ENCODE measurements at regions not wholly inside any gene's neighbourhood (a gene's known extent, or its start where the extent isn't known, plus 50 kb on each side); places are given as distances from the start of the nearest gene placed in this dataset.

DNA sequence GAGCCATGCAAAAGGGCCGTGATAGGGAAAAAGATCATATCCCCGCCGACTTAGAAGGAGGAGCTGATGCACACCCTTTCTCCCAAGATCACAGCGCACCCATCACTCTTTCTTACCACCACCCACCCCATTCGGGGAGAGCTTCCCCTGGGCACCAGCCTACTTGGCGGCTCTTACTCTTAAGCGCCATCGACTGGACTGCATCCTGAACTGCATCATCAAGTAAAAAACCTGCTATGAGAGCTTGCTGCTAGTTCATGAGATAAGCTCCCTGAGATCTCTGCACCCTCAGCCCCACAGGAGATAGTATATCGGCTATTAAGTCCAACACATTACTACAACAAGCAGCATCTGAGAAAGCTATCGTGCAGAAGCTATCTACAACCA is 125.1 kb downstream of the BARHL2 start:
- no peaks in the 10 kb centered on the region for H3K4me1 ChIP-seq
- no peak for TF ChIP-seq Cebpa-rat (IDR thresholded peaks at IDR 0.05)
- H3K27ac ChIP-seq, result no peak overlapping the region
- no peaks in the 10 kb centered on the region for H3K27me3 ChIP-seq
- H3K36me3 ChIP-seq, result no peaks in the 10 kb centered on the region
- H3K4me3 ChIP-seq, result no peak overlapping the region
- peaks cover 10% of the 10 kb centered on the region for H3K9me3 ChIP-seq
- no peak overlapping the region for H3K9ac ChIP-seq
- no peak overlapping the region for H3K4me2 ChIP-seq
- no peaks in the 10 kb centered on the region for H4K20me1 ChIP-seq

DNA sequence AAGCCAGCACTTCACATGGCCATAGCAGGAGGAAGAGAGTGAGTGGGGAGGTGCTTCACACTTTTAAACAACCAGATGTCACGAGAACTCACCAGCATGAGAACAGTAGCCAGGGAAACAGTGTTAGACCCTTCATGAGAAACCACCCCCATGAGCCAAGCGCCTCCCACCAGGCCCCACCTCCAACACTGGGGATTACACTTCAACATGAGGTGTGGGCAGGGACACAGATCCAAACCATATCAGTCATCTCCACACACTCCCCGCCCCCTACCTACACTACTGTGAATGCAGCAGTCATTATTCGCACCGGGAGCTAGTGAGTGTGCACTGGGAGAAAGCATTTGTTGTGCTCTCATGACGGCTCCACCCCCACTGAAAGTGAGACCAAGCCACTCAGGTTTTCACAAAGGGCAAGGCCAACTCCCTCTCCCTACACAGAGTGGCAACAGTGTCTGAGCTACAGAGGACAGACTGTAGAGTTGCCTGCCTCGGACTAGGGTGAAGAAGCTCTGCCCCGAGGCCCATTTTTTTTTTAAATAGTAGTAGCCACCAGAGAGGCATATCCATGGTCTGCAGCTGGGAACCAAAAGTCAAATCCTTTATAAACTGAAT is 125.6 kb downstream of the BARHL2 start:
- Histone ChIP-seq H3K9me3 (peaks cover 5% of the 10 kb centered on the region), H3K4me3 (no peak overlapping the region), H3K27ac (no peak overlapping the region), H3K4me2 (no peak overlapping the region), H3K9ac (no peak overlapping the region), H4K20me1 (no peaks in the 10 kb centered on the region), H3K27me3 (no peaks in the 10 kb centered on the region), H3K4me1 (no peaks in the 10 kb centered on the region), H3K36me3 (no peaks in the 10 kb centered on the region)
- TF ChIP-seq Cebpa-rat (IDR thresholded peaks at IDR 0.05), result no peak

DNA sequence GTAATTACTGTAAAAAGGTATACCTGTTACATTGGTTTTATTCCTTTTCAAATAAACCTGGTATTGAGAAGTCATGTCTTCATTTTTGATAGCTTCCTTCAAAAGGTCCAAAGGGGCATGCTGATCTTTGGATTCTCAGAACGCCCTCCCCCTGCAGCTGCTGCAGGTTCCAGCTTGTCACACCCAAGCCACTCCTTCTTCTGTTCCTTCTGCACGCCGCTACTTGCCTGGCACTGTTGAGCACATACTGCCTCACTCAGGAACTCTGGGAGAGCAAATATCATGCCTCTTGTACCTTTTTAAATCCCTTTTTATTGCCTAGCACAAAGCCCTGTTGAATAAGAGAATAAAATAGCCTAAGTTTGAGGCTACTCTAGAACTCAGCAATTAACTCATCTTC is 136.9 kb downstream of the BARHL2 start:
- no peak for TF ChIP-seq Cebpa-rat (IDR thresholded peaks at IDR 0.05)

DNA sequence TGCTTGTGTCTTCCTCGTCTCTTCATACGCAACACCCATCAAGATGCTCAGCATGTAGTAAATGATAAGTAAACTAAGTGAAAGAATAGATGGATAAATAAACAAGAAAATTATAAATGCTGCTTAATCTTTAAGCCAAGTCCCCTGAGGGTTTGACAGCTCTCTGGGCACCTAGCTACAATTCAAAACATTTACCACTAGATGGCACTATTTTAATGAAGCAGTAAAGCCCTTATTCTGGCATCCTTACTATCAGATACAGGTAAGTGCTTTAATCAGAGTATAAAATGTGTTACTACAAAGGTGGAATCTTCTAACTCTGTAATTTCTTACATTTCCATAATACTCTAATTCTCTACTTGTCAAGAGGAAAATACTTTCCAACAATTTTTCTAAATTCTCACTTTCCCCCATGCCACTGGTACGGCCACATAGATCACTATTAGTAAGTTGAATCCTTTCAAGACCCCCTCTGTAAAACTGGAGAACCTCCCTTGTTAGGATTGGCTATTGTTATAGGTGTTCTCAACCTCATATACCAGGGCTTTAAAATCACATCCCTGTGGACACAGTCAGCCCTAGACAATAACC is 137.8 kb downstream of the BARHL2 start:
- Histone ChIP-seq H3K4me3 (no peak overlapping the region), H3K4me2 (no peak overlapping the region), H4K20me1 (no peaks in the 10 kb centered on the region), H3K9me3 (no peaks in the 10 kb centered on the region), H3K36me3 (no peaks in the 10 kb centered on the region), H3K27ac (no peak overlapping the region), H3K9ac (no peak overlapping the region), H3K4me1 (no peaks in the 10 kb centered on the region), H3K27me3 (no peaks in the 10 kb centered on the region)
- no peak for TF ChIP-seq Cebpa-rat (IDR thresholded peaks at IDR 0.05)

More for the DNA sequence above, 136.9 kb downstream of the BARHL2 start:
- H3K36me3 ChIP-seq, result no peaks in the 10 kb centered on the region
- no peaks in the 10 kb centered on the region for H3K9me3 ChIP-seq
- no peaks in the 10 kb centered on the region for H4K20me1 ChIP-seq
- no peak overlapping the region for H3K4me3 ChIP-seq
- no peak overlapping the region for H3K27ac ChIP-seq
- no peak overlapping the region for H3K4me2 ChIP-seq
- H3K9ac ChIP-seq, result no peak overlapping the region
- H3K27me3 ChIP-seq, result no peaks in the 10 kb centered on the region
- H3K4me1 ChIP-seq, result no peaks in the 10 kb centered on the region

DNA sequence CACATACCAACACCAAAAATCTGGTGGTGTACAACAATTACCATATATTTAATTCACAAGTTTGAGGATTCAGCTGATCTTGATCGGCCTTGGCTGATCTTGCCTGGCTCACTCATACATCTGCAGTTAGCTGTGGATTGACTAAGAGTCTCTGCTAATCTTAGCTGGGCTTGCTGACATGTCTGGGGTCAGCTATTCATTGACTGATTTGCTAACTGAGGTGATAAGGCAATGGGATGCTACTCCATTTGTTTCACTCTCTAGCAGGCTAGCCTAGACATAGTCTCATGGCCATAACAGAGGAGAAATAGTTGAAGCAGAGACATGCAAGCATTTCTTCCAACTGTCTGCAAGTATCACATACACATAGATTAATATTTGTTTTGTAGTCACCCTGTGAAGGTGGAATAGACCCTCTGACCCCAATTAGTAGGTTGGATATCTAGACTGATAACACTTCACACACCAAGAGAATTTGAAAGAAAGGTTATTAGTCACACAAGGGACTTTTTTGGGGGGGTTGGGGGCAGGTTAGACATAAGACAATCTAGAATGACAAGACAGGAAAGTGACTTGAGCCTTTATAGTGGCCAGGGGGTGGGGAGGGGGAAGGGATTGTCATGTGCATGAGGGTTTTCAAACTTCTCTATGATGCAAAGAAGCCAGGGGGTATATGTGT is 142.3 kb downstream of the BARHL2 start:
- Histone ChIP-seq H3K4me1 (no peaks in the 10 kb centered on the region), H3K4me2 (no peak overlapping the region), H3K36me3 (no peaks in the 10 kb centered on the region), H3K9me3 (no peaks in the 10 kb centered on the region), H3K27me3 (no peaks in the 10 kb centered on the region), H4K20me1 (no peaks in the 10 kb centered on the region), H3K9ac (no peak overlapping the region), H3K27ac (no peak overlapping the region), H3K4me3 (no peak overlapping the region)
- TF ChIP-seq Cebpa-rat (IDR thresholded peaks at IDR 0.05), result no peak

DNA sequence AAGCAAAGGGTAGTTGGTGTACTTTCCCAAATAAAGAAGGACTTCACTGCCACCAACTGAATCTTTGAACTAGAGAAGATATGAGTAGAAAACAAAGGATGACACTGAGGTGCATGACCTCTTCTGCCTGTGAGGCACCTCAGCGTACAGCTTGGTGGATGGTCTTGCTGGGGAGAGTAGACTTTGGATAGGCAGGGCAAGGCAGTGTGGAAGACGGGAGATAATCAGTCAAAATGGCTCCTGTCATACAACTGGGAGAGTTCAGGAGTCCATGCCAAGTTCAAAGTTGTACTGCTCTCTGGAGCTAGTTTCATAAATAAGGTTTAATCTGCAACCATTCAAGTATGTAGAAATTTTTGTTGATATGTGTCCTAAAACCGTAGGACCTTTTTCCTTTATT is 143.4 kb downstream of the BARHL2 start:
- Histone ChIP-seq H3K9me3 (no peaks in the 10 kb centered on the region), H3K4me3 (no peak overlapping the region), H4K20me1 (no peaks in the 10 kb centered on the region), H3K4me1 (no peaks in the 10 kb centered on the region), H3K4me2 (no peak overlapping the region), H3K27ac (no peak overlapping the region), H3K27me3 (no peaks in the 10 kb centered on the region), H3K36me3 (no peaks in the 10 kb centered on the region), H3K9ac (no peak overlapping the region)
- TF ChIP-seq Cebpa-rat (IDR thresholded peaks at IDR 0.05), result no peak

DNA sequence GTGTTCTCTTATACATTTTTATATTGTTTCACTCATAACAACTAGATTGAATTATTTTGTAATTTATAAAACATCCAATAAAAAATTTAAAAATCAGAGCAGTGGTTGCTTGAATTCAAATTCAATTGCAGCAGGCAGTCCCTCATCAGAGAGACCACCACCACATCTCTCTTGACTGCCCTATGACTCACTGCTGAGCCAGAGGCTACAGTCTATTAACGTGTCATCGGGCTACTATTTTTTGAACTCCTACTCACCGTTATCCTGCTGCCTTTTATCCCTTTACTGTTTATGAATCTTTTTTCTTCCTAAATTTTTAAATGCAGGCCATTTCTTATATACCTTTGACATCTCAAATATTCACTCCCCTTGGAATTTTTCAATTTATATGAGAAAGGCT is 144.7 kb downstream of the BARHL2 start:
- Histone ChIP-seq H4K20me1 (no peaks in the 10 kb centered on the region), H3K27ac (no peak overlapping the region), H3K36me3 (no peaks in the 10 kb centered on the region), H3K9me3 (no peaks in the 10 kb centered on the region), H3K4me1 (no peaks in the 10 kb centered on the region), H3K4me2 (no peak overlapping the region), H3K9ac (no peak overlapping the region), H3K27me3 (no peaks in the 10 kb centered on the region), H3K4me3 (no peak overlapping the region)
- no peak for TF ChIP-seq Cebpa-rat (IDR thresholded peaks at IDR 0.05)

DNA sequence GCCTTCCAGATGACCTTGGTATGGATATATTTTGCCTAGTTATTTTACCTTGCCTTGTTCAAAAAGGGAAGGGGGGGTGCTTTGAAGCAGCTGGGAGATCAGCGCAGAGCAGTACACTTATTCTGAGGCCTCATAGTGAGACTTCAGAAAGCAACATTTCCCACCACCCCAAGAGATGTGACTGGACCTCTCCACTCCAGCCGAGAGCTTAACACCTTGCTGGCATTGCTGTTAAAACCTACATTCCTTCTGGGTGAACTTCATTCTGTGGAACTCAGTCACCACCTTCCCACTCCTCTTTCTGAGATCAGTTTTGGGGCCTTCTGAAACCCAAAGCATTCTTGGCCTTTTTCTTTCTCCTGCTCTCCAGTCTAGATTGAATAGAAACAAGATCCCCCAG is 148.7 kb downstream of the BARHL2 start:
- Histone ChIP-seq H3K9me3 (no peaks in the 10 kb centered on the region), H3K27me3 (no peaks in the 10 kb centered on the region), H3K27ac (no peak overlapping the region), H3K9ac (no peak overlapping the region), H3K4me2 (no peak overlapping the region), H3K4me3 (no peak overlapping the region), H4K20me1 (no peaks in the 10 kb centered on the region), H3K4me1 (no peaks in the 10 kb centered on the region), H3K36me3 (no peaks in the 10 kb centered on the region)
- TF ChIP-seq Cebpa-rat (IDR thresholded peaks at IDR 0.05), result no peak

DNA sequence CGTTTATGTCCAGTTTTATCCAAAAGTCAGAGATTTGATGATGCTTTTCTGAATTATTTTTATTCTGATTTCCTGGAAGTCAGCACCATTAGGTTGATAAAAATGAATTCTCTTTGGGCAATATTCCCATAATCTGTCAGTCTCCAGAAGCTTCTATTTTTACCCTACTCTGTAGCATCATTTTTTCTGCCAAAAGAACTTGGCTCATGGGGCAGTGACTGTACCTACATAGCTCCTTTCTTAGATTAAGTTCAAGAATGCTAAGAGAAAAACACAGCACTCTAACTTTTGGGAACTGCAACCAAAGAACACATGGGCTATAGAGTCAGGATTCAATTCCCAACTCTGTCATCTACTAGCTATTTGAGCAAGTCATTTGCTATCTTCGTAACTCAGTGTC is 152.9 kb downstream of the BARHL2 start:
- Histone ChIP-seq H4K20me1 (no peaks in the 10 kb centered on the region), H3K27ac (no peak overlapping the region), H3K36me3 (no peaks in the 10 kb centered on the region), H3K9ac (no peak overlapping the region), H3K4me1 (no peaks in the 10 kb centered on the region), H3K9me3 (no peaks in the 10 kb centered on the region), H3K4me2 (no peak overlapping the region), H3K4me3 (no peak overlapping the region), H3K27me3 (no peaks in the 10 kb centered on the region)
- TF ChIP-seq Cebpa-rat (IDR thresholded peaks at IDR 0.05), result no peak

DNA sequence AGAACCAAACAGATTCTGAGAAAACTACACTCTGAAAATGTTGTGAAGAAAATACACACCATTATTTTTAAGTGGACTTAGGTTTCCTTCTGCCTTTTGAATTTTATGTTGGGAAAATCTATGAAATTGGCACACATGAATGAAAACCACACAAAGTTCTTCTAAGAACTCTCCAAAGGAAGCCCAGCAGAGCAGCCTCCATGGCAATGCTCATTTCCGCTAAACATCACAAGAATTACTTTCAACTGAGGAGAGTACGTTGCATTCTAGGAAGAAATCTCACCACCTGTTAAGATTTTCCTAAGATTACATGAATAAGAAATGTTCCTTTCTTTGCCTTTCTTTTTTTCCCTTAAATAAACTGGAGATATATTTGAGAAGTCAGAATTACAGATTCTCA is 154.2 kb downstream of the BARHL2 start:
- Histone ChIP-seq H3K4me3 (no peak overlapping the region), H4K20me1 (no peaks in the 10 kb centered on the region), H3K4me2 (no peak overlapping the region), H3K27me3 (no peaks in the 10 kb centered on the region), H3K9me3 (no peaks in the 10 kb centered on the region), H3K4me1 (no peaks in the 10 kb centered on the region), H3K27ac (no peak overlapping the region), H3K9ac (no peak overlapping the region), H3K36me3 (no peaks in the 10 kb centered on the region)
- no peak for TF ChIP-seq Cebpa-rat (IDR thresholded peaks at IDR 0.05)
